Calu3 (cell line): ENCODE measurements at regions not wholly inside any gene's neighbourhood (a gene's known extent, or its start where the extent isn't known, plus 50 kb on each side); places are given as distances from the start of the nearest gene placed in this dataset.

Source experiments
- BruUV-seq: library from RNA; stranded (reverse); fragments of 400-500 nt; replicated peaks from 2 replicates; lab custom pipeline; 2021; lab: Mats Ljungman, UMichigan
- CTCF ChIA-PET: fragments of 300-600 bp; sonication (Branson Sonifier 250); formaldehyde crosslinking; loops from one replicate; lab custom pipeline; 2022; ENCODE audit warnings: antibody characterized with exemption; lab: Charles Lee
- DNase-seq: peaks from one replicate; pipeline ENCODE4 v3.0.0; 2022
- H3K27ac Mint-ChIP-seq: one replicate; pipeline ENCODE4 v1.8.0; 2022; ENCODE audit warnings: mixed read lengths; ENCODE audit not compliant: unreplicated experiment
- H3K27me3 Mint-ChIP-seq: one replicate; pipeline ENCODE4 v1.8.0; 2022; ENCODE audit warnings: mixed read lengths; ENCODE audit not compliant: unreplicated experiment
- H3K36me3 Mint-ChIP-seq: one replicate; pipeline ENCODE4 v1.8.0; 2022; ENCODE audit warnings: mild to moderate bottlenecking, moderate library complexity, mixed read lengths; ENCODE audit not compliant: insufficient read depth, unreplicated experiment
- H3K4me1 Mint-ChIP-seq: one replicate; pipeline ENCODE4 v1.8.0; 2022; ENCODE audit warnings: mild to moderate bottlenecking, low read depth, mixed read lengths; ENCODE audit not compliant: unreplicated experiment
- H3K4me3 Mint-ChIP-seq: one replicate; pipeline ENCODE4 v1.8.0; 2022; ENCODE audit warnings: mild to moderate bottlenecking, low read depth, moderate library complexity, mixed read lengths; ENCODE audit not compliant: unreplicated experiment
- H3K9me3 Mint-ChIP-seq: one replicate; pipeline ENCODE4 v1.8.0; 2022; ENCODE audit warnings: low read depth, mixed read lengths; ENCODE audit not compliant: unreplicated experiment
- CTCF ChIP-seq: fragments of 200-600 bp; IDR thresholded peaks from one replicate; pipeline ENCODE4 v1.8.0; 2022; ENCODE audit warnings: antibody characterized with exemption; ENCODE audit not compliant: unreplicated experiment
- intact Hi-C: fragments of 100-400 bp; cut with micrococcal nuclease; formaldehyde crosslinking; loops from one replicate; pipeline ENCODE4 v1.10.0; 2022; ENCODE audit not compliant: unreplicated experiment

DNA sequence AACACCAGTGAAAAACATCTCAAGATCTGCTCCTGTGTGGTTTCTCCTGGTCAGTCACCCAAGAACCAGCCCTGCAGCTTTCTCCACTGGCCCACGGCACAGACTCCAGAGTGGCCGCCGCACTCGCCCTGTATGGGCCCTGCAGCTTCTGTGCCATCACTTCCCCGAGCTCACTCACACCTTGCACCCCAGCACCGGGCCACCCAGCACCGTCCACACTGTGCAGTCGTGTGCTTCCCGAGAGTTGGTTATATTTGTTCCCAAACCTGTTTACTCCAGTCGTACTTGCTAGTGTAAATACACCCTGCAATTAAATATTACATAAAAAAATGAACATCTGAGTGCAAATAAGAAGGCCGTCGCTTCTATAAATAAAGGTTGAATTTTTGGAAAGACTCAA is 341.7 kb downstream of the CDH26 start:
- H3K27me3 Mint-ChIP-seq = no peaks in the 10 kb centered on the region
- H3K36me3 Mint-ChIP-seq = no peaks in the 10 kb centered on the region
- DNase-seq = no peak
- no peaks in the 10 kb centered on the region for H3K9me3 Mint-ChIP-seq
- intact Hi-C loops = no loop called here
- no peak for TF ChIP-seq CTCF
- CTCF ChIA-PET = no interaction called here
- no TSS peak for BruUV-seq
- H3K4me1 Mint-ChIP-seq = no peaks in the 10 kb centered on the region
- no peak overlapping the region for H3K4me3 Mint-ChIP-seq
- H3K27ac Mint-ChIP-seq = no peak overlapping the region

DNA sequence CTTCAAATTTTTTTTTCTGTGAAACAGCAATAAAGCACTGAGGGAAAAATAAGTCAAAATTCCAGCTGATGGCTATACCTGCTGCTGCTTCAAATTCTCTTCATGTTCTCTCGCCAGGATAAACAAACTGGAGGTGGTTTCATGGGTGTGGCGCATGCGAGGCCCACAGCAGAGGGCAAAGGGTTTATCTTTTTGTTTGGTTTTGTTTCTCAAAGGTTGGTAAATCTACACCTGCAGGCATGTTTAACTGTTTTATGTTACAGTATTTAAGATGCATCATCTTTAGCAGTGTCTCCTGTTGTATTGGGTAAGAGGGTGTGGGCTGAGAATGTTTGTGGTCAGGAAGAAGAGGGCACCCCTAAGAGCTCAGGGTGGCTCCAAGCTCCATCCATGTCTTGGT is 342.2 kb downstream of the CDH26 start:
- Mint-ChIP-seq H3K9me3 (no peaks in the 10 kb centered on the region), H3K4me3 (no peak overlapping the region), H3K36me3 (no peaks in the 10 kb centered on the region), H3K27ac (no peak overlapping the region), H3K27me3 (no peaks in the 10 kb centered on the region), H3K4me1 (no peaks in the 10 kb centered on the region)
- CTCF ChIA-PET = no interaction called here
- no peak for DNase-seq
- intact Hi-C loops = no loop called here
- no peak for TF ChIP-seq CTCF
- no TSS peak for BruUV-seq

DNA sequence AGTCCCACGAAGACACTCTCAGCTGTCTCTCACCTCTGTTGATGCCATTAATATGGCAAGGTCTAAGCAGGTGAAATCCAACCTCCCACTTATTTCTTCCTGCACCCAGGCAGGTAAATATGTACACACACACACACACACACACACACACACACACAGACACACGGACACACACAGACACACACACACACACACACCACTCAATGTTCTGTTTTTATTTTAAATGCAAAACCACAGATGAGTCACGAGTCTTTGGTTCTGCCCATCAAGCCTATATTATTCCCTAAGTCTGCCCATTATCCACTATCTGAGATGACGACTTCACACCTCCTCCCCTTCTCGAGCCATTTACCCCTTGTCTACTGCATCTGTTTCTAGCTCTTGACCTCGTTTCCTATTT is 344.7 kb downstream of the CDH26 start:
- H3K27ac Mint-ChIP-seq = no peak overlapping the region
- CTCF ChIA-PET = no interaction called here
- intact Hi-C loops = no loop called here
- H3K9me3 Mint-ChIP-seq = no peaks in the 10 kb centered on the region
- no peaks in the 10 kb centered on the region for H3K4me1 Mint-ChIP-seq
- no peak for TF ChIP-seq CTCF
- BruUV-seq = no TSS peak
- no peaks in the 10 kb centered on the region for H3K27me3 Mint-ChIP-seq
- no peaks in the 10 kb centered on the region for H3K36me3 Mint-ChIP-seq
- no peak overlapping the region for H3K4me3 Mint-ChIP-seq
- DNase-seq = no peak

DNA sequence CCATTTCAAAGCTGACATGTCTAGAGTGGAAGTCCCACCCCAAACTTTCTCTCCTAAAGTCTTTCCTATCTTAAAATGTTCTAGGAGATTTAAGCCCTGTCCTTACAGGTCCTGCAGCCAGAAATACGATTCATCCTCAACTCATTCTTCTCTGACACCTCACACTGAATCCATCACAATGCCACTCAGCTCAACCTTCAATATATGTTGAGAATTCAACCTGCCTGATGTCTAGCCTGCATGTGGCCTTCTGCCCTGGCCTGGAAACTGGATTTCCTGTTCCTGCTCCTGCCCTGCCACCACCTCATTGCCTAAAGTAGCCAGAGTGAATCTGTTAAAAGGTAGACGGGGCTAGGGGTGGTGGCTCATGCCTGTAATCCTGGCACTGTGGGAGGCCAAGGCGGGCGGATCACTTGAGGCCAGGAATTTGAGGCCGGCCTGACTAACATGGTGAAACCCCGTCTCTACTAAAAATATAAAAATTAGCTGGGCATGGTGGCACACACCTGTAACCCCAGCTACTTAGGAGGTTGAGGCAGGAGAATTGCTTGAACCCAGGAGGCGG is 345.9 kb downstream of the CDH26 start:
- Mint-ChIP-seq H3K27ac (no peak overlapping the region), H3K9me3 (no peaks in the 10 kb centered on the region), H3K4me3 (no peak overlapping the region), H3K4me1 (no peaks in the 10 kb centered on the region), H3K27me3 (no peaks in the 10 kb centered on the region), H3K36me3 (no peaks in the 10 kb centered on the region)
- intact Hi-C loops = no loop called here
- DNase-seq = no peak
- BruUV-seq = no TSS peak
- CTCF ChIA-PET = no interaction called here
- no peak for TF ChIP-seq CTCF
